Trophoblast cell (in vitro differentiated cells and primary cell): ENCODE measurements at regions not wholly inside any gene's neighbourhood (a gene's known extent, or its start where the extent isn't known, plus 50 kb on each side); places are given as distances from the start of the nearest gene placed in this dataset.

Source experiments
- DNase-seq, 2 donors: peaks; one replicate each; pipeline ENCODE4 v3.0.0-alpha.2; 2016
- H2AFZ ChIP-seq: 2 replicates; pipeline ENCODE4 v1.6.1; 2013; ENCODE audit warnings: low read length, moderate library complexity, mild to moderate bottlenecking; ENCODE audit not compliant: insufficient read depth, poor library complexity
- H2AK5ac ChIP-seq: 2 replicates; pipeline ENCODE4 v1.6.1; 2013; ENCODE audit warnings: mild to moderate bottlenecking, low read length
- H2BK120ac ChIP-seq: 2 replicates; pipeline ENCODE4 v1.6.1; 2013; ENCODE audit warnings: low read length, mild to moderate bottlenecking, moderate library complexity; ENCODE audit not compliant: insufficient read depth, poor library complexity
- H2BK12ac ChIP-seq: 2 replicates; pipeline ENCODE4 v1.6.1; 2013; ENCODE audit warnings: mild to moderate bottlenecking, low read length, moderate library complexity
- H2BK5ac ChIP-seq: 2 replicates; pipeline ENCODE4 v1.6.1; 2013; ENCODE audit warnings: low read length, low read depth, moderate library complexity, mild to moderate bottlenecking; ENCODE audit not compliant: poor library complexity
- H3K14ac ChIP-seq: 2 replicates; pipeline ENCODE4 v1.6.1; 2013; ENCODE audit warnings: mild to moderate bottlenecking, low read length
- H3K18ac ChIP-seq: 2 replicates; pipeline ENCODE4 v1.6.1; 2013; ENCODE audit warnings: mild to moderate bottlenecking, low read length
- H3K23ac ChIP-seq: 2 replicates; pipeline ENCODE4 v1.6.1; 2013; ENCODE audit warnings: low read length
- H3K27ac ChIP-seq: 2 replicates; pipeline ENCODE4 v1.5.1; 2013; ENCODE audit warnings: low read depth, mild to moderate bottlenecking, inconsistent platforms, low read length, moderate library complexity
- H3K27me3 ChIP-seq: 2 replicates; pipeline ENCODE4 v1.6.1; 2013; ENCODE audit warnings: inconsistent platforms, mild to moderate bottlenecking, low read length, moderate library complexity; ENCODE audit not compliant: insufficient read depth
- H3K36me3 ChIP-seq, 2 experiments: 1 replicate in 1 of 2; 2 replicates in 1 of 2; pipeline ENCODE4 v1.6.1; 2013; ENCODE audit warnings: low read length in 2 of 2, mild to moderate bottlenecking in 2 of 2, moderate library complexity in 1 of 2; ENCODE audit not compliant: insufficient read depth in 2 of 2, control insufficient read depth in 1 of 2
- H3K4ac ChIP-seq: 2 replicates; pipeline ENCODE4 v1.6.1; 2013; ENCODE audit warnings: low read depth, mild to moderate bottlenecking, low read length, moderate library complexity
- H3K4me1 ChIP-seq, 2 experiments: 1 replicate in 1 of 2; 2 replicates in 1 of 2; pipeline ENCODE4 v1.6.1; 2013; ENCODE audit warnings: low read length in 2 of 2, mild to moderate bottlenecking in 2 of 2, moderate library complexity in 1 of 2; ENCODE audit not compliant: insufficient read depth in 2 of 2, control insufficient read depth in 1 of 2
- H3K4me2 ChIP-seq: 2 replicates; pipeline ENCODE4 v1.6.1; 2013; ENCODE audit warnings: inconsistent platforms, mild to moderate bottlenecking, low read length, moderate library complexity
- H3K4me3 ChIP-seq: 2 replicates; pipeline ENCODE4 v1.5.1; 2013; ENCODE audit warnings: mild to moderate bottlenecking, low read depth, low read length, inconsistent platforms
- H3K79me1 ChIP-seq: one replicate; pipeline ENCODE4 v1.6.1; 2013; ENCODE audit warnings: low read length
- H3K79me2 ChIP-seq: 2 replicates; pipeline ENCODE4 v1.6.1; 2013; ENCODE audit warnings: low read length, mild to moderate bottlenecking; ENCODE audit not compliant: control insufficient read depth, insufficient read depth, poor library complexity
- H3K9ac ChIP-seq: 2 replicates; pipeline ENCODE4 v1.6.1; 2013; ENCODE audit warnings: mild to moderate bottlenecking, low read length
- H3K9me3 ChIP-seq: 2 replicates; pipeline ENCODE4 v1.6.1; 2013; ENCODE audit warnings: low read depth, mild to moderate bottlenecking, control low read depth, inconsistent platforms, low read length; ENCODE audit not compliant: insufficient read depth
- H4K12ac ChIP-seq: 2 replicates; pipeline ENCODE4 v1.6.1; 2013; ENCODE audit warnings: low read depth, mild to moderate bottlenecking, low read length, moderate library complexity
- H4K8ac ChIP-seq: 2 replicates; pipeline ENCODE4 v1.6.1; 2013; ENCODE audit warnings: low read depth, mild to moderate bottlenecking, low read length, moderate library complexity
- H4K91ac ChIP-seq: one replicate; pipeline ENCODE4 v1.6.1; 2013; ENCODE audit warnings: low read depth, mild to moderate bottlenecking, low read length, moderate library complexity
- WGBS: extraction: QIAGEN DNeasy Blood & Tissue Kit; methylation state at CpG from one replicate; pipeline ENCODE4 v1.1.7; 2013; ENCODE audit warnings: missing lambda C conversion rate; ENCODE audit not compliant: insufficient read length, insufficient coverage; ENCODE audit errors: extremely low coverage; 5-methylcytosine and 5-hydroxymethylcytosine counted together

GRCh38 chr6:148142821-148143220 is 199.8 kb upstream of the SASH1 start:
- Histone ChIP-seq H3K27me3 (no peaks in the 10 kb centered on the region), H2AFZ (no peak overlapping the region), H3K4me1 (peaks cover 0 to 2% of the 10 kb centered on the region in 2 experiments), H2BK5ac (no peak overlapping the region), H3K18ac (no peak overlapping the region), H3K36me3 (no peaks in the 10 kb centered on the region), H3K4me3 (no peak overlapping the region), H4K12ac (no peak overlapping the region), H3K27ac (no peak overlapping the region), H3K79me1 (no peaks in the 10 kb centered on the region), H2BK120ac (no peak overlapping the region), H3K9me3 (no peaks in the 10 kb centered on the region), H3K79me2 (no peaks in the 10 kb centered on the region), H4K8ac (no peak overlapping the region), H3K23ac (peak overlapping the region; percentile 54), H3K14ac (no peak overlapping the region), H2BK12ac (no peak overlapping the region), H4K91ac (no peak overlapping the region), H3K4ac (no peak overlapping the region), H2AK5ac (no peak overlapping the region), H3K4me2 (no peak overlapping the region), H3K9ac (no peak overlapping the region)
- no CpG with 5 or more reads among the region's 2 CpGs for WGBS
- no peak for DNase-seq

DNA sequence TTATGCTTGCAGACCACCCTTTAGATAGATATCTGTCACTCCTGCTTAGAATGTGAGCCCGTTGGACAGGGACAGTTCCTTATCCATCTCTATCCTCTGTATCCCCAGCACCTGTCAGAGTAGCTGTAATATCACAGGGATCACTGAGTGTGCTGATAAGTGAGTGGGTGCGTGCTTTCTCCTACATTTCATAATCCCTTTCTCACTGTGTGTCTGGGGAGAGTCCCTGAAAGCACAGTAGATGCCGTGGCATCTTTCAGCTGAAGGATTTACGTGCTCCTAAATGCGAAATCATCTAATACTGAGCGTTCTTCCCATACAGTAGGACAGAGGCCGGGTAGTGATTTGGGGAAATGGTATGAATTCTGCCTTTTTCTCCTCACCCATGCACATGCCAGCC is 198.9 kb upstream of the SASH1 start:
- no peak overlapping the region for H3K9ac ChIP-seq
- H2BK12ac ChIP-seq: no peak overlapping the region
- H4K12ac ChIP-seq: no peak overlapping the region
- no peak overlapping the region for H3K27ac ChIP-seq
- WGBS: no CpG with 5 or more reads among the region's 7 CpGs
- H3K9me3 ChIP-seq: no peaks in the 10 kb centered on the region
- no peak overlapping the region for H2BK120ac ChIP-seq
- H3K18ac ChIP-seq: no peak overlapping the region
- H2AFZ ChIP-seq: no peak overlapping the region
- no peak overlapping the region for H3K4me2 ChIP-seq
- no peaks in the 10 kb centered on the region for H3K27me3 ChIP-seq
- no peaks in the 10 kb centered on the region for H3K79me2 ChIP-seq
- peaks cover 0 to 2% of the 10 kb centered on the region in 2 experiments for H3K4me1 ChIP-seq
- DNase-seq: no peak
- no peak overlapping the region for H2BK5ac ChIP-seq
- H3K4me3 ChIP-seq: no peak overlapping the region
- H4K91ac ChIP-seq: no peak overlapping the region
- H3K4ac ChIP-seq: no peak overlapping the region
- no peak overlapping the region for H4K8ac ChIP-seq
- H3K36me3 ChIP-seq: no peaks in the 10 kb centered on the region
- H3K79me1 ChIP-seq: no peaks in the 10 kb centered on the region
- no peak overlapping the region for H3K23ac ChIP-seq
- no peak overlapping the region for H2AK5ac ChIP-seq
- no peak overlapping the region for H3K14ac ChIP-seq

DNA sequence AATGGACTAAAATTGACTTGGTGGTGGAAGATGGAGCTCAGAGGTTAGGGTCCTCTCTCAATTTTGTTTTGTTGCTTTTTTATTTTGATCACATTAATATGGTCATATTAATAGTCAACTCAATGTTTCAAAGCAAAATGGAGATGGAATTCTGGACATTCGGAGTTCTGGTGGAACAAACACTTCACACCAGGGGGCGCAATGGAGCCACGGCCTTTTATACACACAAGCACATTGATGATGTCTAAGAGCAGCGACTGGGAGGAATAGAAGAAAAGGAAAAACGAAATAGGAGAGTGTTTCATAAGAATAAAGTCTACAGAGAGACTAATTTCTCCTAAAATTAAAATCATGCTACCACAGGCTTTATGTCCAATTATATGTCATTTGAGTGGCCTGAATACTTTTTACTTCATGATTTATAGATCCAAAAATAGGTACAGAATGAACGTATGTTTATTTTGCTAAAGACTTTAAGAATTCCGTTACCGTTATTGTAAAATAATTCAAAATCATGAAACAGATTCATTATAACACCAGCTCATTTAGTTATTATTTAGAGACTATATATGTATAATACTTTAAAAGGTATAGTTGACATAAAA is 197.6 kb upstream of the SASH1 start:
- Histone ChIP-seq H3K36me3 (no peaks in the 10 kb centered on the region), H3K79me1 (no peaks in the 10 kb centered on the region), H2BK120ac (no peak overlapping the region), H2AK5ac (no peak overlapping the region), H2AFZ (no peak overlapping the region), H3K14ac (no peak overlapping the region), H3K4ac (no peak overlapping the region), H3K9me3 (no peaks in the 10 kb centered on the region), H3K18ac (no peak overlapping the region), H4K91ac (no peak overlapping the region), H3K9ac (no peak overlapping the region), H2BK12ac (no peak overlapping the region), H3K4me2 (no peak overlapping the region), H3K79me2 (no peaks in the 10 kb centered on the region), H3K23ac (no peak overlapping the region), H2BK5ac (no peak overlapping the region), H3K27me3 (no peaks in the 10 kb centered on the region), H3K27ac (no peak overlapping the region), H3K4me3 (no peak overlapping the region), H3K4me1 (peaks cover 0 to 2% of the 10 kb centered on the region in 2 experiments), H4K12ac (no peak overlapping the region), H4K8ac (no peak overlapping the region)
- no CpG with 5 or more reads among the region's 8 CpGs for WGBS
- peak; percentile 52 to 84 for DNase-seq

- Histone ChIP-seq H2BK12ac (no peak overlapping the region), H3K79me2 (no peaks in the 10 kb centered on the region), H4K91ac (no peak overlapping the region), H3K36me3 (no peaks in the 10 kb centered on the region), H3K9me3 (no peaks in the 10 kb centered on the region), H2BK5ac (no peak overlapping the region), H3K23ac (no peak overlapping the region), H3K79me1 (no peaks in the 10 kb centered on the region), H3K9ac (no peak overlapping the region), H4K8ac (no peak overlapping the region), H3K27me3 (no peaks in the 10 kb centered on the region), H3K4me3 (no peak overlapping the region), H2AFZ (no peak overlapping the region), H3K4me2 (no peak overlapping the region), H3K4ac (no peak overlapping the region), H3K14ac (no peak overlapping the region), H2AK5ac (no peak overlapping the region), H4K12ac (no peak overlapping the region), H3K27ac (no peak overlapping the region), H3K4me1 (peaks cover 0 to 3% of the 10 kb centered on the region in 2 experiments), H2BK120ac (no peak overlapping the region), H3K18ac (no peak overlapping the region)
- WGBS: no CpG with 5 or more reads among the region's 12 CpGs
- no peak for DNase-seq
Measured at GRCh38 chr6:148146717-148147462, 195.7 kb upstream of the SASH1 start.
